NCI-H524 treated with DMSO at 0.1 percent for 48 hours (cell line): ENCODE measurements at regions not wholly inside any gene's neighbourhood (a gene's known extent, or its start where the extent isn't known, plus 50 kb on each side); places are given as distances from the start of the nearest gene placed in this dataset.

Source experiments
- DNase-seq: peaks from one replicate; lab custom pipeline; 2025; lab: John Stamatoyannopoulos, UW

- no peak for DNase-seq
Measured at GRCh38 chr22:22148905-22149304, 95.7 kb upstream of the VPREB1 start.

- no peak for DNase-seq
Measured at GRCh38 chr22:22144858-22145257, 99.7 kb upstream of the VPREB1 start.

DNA sequence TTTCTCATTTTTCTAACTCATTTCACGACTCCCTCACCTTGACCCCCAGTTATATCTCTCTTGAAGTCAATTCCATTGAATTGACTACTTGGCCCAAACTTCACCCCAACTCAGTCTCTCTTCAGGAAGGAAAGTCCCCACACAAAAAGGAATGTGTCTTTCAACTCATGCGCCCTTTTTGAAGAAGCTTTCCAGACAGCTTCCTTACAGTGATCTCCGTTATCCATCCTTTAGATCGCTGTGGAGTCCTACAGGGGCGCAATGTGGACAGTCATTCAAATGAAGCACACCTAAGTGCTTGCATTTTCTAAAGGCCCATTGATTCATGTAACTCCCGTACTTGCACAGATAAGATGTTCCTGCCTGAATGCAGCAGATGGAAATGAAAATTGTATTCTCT, 101.1 kb upstream of the VPREB1 start:
- no peak for DNase-seq

DNA sequence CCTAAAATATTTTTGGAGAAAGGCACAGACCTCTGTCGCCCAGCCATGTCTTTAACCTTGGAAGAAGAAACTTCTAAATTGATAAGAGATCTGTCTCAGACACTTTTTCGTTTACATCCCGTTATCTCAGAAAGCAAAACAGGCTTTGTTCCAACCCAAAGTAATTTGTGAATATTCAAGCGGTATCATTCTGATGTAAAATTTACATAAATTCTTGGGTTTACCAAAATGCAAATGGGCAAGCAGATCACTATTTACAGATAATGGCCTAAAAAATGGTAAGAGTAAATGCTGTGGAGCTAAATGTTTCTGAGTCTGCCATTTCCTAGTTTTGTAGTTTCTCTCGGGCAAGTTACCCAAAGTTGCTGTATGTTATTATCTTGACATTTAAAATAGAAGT, 101.9 kb upstream of the VPREB1 start:
- DNase-seq: no peak

DNA sequence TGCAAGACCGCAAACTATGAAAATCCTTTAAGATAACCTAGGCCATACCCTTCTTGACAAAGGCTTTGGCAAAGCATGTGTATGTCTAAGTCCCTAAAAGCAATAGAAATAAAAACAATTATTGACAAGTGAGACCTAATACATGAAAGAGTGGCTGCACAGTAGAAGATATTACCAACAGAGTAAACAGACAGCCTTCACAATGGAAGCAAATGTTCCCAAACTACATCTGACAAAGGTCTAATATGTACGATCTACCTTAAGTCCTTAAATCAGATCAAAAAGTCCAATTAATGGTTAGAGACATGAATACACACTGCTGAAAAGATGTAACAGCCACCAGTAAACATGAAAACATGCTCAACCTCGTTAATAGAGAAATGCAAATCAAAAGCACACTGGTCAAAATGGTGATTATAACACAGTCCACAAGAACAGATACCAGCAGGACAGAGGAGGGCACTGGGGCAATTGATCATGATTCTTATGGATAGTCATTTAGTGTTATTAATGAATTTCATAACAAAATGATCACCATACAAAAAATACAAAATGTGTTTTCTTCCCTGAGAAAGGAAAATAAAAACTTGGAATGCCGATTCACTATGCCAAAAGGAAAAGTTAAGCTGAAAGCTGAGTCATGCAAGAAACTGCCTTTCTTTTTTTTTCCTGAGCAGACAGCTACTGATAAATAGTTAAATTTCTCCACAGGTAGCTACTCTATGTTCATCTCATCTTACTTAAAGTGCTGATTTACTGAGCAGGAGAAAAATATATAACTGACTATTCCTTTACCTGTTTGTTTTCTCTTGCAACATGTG, 102.6 kb upstream of the VPREB1 start:
- DNase-seq: no peak

GRCh38 chr22:22141031-22141430, 103.6 kb upstream of the VPREB1 start:
- no peak for DNase-seq

DNA sequence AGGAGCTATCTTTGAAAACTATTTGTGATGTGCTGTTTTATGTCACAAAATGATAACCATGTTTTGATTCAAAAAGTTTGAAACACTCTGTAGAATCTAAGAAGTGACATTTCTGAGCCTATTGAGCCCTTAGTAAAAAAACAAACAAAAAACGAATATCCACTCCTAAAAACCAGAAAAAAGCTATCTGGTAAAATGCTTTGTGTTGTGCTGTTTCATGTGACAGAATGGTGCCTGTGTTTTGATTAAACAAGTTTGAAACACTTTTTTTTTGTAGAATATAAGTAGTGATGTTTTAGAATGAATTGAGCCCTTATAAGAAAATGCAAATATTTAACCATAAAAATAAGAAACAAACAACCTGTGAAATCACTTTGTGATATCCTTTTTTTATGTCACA, 105.2 kb upstream of the VPREB1 start:
- no peak for DNase-seq

GRCh38 chr22:22138915-22139314, 105.7 kb upstream of the VPREB1 start:
- no peak for DNase-seq

DNA sequence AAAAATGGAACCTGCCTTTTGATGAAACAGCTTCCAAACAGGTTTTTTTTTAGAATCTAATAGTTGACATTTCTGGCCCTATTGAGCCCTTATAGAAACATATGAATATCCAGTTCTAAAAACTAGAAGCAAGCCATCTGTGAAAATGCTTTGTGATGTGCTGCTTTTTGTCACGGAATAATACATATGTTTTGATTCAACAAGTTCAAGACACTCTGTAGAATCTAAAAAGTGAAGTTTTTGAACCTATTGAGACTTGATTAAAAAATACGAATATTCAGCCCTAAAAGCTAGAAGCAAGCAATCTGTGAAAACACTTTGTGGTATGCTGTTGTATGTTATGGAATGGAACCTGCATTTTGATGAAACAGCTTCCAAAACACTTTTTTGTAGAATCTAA, 106.7 kb upstream of the VPREB1 start:
- no peak for DNase-seq

DNA sequence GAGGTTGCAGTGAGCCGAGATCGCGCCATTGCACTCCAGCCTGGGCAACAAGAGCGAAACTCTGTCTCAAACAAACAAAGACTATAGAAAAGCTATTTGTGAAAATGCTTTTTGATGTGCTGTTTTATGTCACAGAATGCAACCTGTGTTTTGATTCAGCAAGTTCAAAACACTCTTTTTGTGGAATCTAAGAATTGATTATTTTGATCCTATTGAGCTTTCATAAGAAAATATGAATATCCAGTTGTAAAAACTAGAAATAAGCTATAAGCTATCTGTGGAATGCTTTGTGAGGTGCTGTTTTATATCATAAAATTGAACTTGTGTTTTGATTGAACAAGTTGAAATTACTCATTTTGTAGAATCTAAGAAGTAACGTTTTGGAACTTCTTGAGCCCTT, 110.7 kb upstream of the VPREB1 start:
- DNase-seq: no peak

- no peak for DNase-seq
Measured at GRCh38 chr22:22130953-22131608, 113.5 kb upstream of the VPREB1 start.

GRCh38 chr22:22129387-22129786, 115.2 kb upstream of the VPREB1 start:
- no peak for DNase-seq

DNA sequence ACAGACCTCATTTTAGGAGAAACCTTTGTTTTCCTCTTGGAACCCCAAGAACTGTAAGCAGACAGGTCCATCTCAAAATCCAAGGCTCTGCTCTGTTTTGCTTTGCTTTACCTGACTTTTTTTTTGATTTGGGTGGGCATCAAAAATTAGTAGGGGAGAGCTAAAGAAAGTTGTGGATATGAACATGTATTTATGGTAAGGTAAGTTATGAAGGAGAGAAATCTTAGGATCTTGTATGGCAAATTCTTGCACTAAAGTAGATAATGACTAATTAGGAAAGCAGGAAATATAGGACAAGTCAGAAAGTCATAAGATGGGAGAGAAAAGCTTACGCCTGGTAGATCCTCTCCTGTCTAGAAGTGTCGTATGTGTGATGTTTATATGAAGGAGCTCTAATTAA, 116.1 kb upstream of the VPREB1 start:
- no peak for DNase-seq

- DNase-seq: no peak
Measured at GRCh38 chr22:22127100-22127499, 117.5 kb upstream of the VPREB1 start.

GRCh38 chr22:22125579-22126468, 118.8 kb upstream of the VPREB1 start:
- DNase-seq: no peak

GRCh38 chr22:22125028-22125578, 119.5 kb upstream of the VPREB1 start:
- DNase-seq: no peak

DNA sequence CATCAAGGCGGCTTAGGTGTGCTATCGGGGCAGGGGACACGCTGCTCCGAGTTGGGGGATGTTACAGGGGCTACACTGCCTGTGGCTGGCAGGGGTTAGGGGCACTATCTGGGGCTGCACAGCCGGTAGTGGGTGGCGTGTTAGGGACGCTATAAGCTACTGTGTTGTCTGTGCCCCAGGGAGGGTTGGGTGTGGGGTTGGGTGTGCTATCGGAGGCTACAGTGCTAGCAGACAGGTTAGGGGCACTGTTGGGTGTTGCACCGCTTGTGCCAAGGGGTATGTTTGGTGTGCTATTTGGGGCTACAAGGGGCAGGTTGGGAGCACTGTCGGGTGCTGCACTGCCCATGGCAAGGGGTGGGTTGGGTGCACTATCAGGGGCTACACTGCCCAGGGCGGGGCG, 120.2 kb upstream of the VPREB1 start:
- DNase-seq: no peak

DNA sequence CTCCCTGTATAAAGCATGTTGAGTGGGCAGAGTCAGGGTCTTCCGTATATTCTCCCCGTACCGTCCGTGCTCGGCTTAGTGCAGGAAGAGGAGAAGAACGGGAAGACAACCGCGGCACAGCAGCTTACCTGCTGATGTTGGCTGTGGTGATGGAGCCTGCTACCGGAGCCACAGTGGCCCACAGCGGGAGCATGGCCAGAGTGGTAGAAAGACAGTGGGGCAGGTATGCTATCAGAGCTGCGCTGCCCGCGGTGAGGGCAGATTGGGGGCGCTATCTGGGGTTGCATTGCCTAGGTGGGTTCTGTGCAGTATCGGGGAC, 120.7 kb upstream of the VPREB1 start:
- DNase-seq: no peak

DNA sequence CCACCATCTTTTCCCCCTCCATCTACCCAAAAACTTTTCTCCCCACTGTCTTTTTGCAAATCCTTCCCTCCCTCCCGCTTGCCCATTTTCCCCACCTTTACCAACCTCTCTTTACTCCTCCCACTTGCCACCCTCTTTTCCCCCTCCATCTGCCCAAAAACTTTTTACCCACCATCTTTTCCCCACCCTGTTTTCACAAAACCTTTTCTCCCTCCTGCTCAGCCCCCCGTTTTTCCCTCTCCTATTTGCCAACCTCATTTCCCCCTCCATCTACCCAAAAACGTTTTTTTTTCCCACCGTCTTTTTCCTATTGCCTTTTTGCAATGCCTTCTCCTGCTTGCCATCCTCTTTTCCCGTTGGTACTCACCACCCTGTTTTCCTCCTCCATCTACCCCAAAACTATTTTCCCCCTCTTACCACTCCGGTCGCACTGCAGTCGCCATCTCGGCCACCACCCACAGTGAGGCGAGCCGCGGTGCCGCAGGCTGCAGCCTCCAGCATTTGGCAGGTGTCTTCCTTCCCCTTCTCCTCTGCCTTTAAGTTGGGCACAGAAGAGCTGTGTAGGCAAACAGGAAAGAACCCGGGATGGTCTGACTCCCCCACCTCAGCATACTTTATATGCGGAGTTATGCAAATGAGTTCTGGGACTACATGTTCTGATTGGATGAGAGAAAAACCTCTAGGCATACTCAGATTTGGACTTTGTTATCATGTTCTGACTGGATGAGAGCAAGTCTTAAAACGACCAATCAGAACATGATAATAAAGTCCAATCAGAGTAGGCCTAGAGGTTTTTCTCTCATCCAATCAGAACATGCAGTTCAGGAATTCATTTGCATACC, 121.2 kb upstream of the VPREB1 start:
- DNase-seq: no peak

GRCh38 chr22:22122348-22123117, 122.1 kb upstream of the VPREB1 start:
- DNase-seq: no peak

GRCh38 chr22:22121445-22121844, 123.1 kb upstream of the VPREB1 start:
- no peak for DNase-seq
